H1 (cell line): ENCODE measurements at regions not wholly inside any gene's neighbourhood (a gene's known extent, or its start where the extent isn't known, plus 50 kb on each side); places are given as distances from the start of the nearest gene placed in this dataset.

Experiments used
- CTCF ChIA-PET: fragments of 300-600 bp; sonication (Branson Sonifier 250); formaldehyde crosslinking; loops from one replicate; lab custom pipeline; 2021; ENCODE audit not compliant: partially characterized antibody; lab: Charles Lee
- POLR2A ChIA-PET: fragments of 300-600 bp; sonication (Branson Sonifier 250); formaldehyde crosslinking; loops from one replicate; lab custom pipeline; 2021; ENCODE audit warnings: inconsistent platforms; ENCODE audit not compliant: partially characterized antibody; lab: Charles Lee
- DNase-seq, 2 experiments: peaks; one replicate each; pipeline versions ENCODE4 v3.0.0 to v3.0.0-alpha.2; 2010 to 2022; ENCODE audit warnings: low spot score in 2 of 2, low read depth in 1 of 2, mixed read lengths in 1 of 2
- FAIRE-seq: peaks from 2 replicates; lab custom pipeline; 2011; peaks lifted over from hg19 to GRCh38; lab: Jason Lieb, UNC
- H2AFZ ChIP-seq: 2 replicates; pipeline ENCODE4 v1.8.1; 2012; ENCODE audit warnings: low read length, inconsistent platforms
- H2AK5ac ChIP-seq: 2 replicates; pipeline ENCODE4 v1.6.1; 2013; ENCODE audit warnings: low read depth, low read length
- H2BK120ac ChIP-seq: replicated peaks from 2 replicates; pipeline ENCODE3; 2013; ENCODE audit warnings: low read depth, low read length, inconsistent platforms
- H2BK12ac ChIP-seq: 2 replicates; pipeline ENCODE4 v1.6.1; 2013; ENCODE audit warnings: low read depth, low read length
- H2BK15ac ChIP-seq: 2 replicates; pipeline ENCODE4 v1.6.1; 2013; ENCODE audit warnings: low read length
- H2BK20ac ChIP-seq: 2 replicates; pipeline ENCODE4 v1.6.1; 2013; ENCODE audit warnings: low read length
- H2BK5ac ChIP-seq: 2 replicates; pipeline ENCODE4 v1.6.1; 2013; ENCODE audit warnings: low read depth, low read length
- H3K14ac ChIP-seq: 2 replicates; pipeline ENCODE4 v1.6.1; 2013; ENCODE audit warnings: inconsistent platforms; ENCODE audit not compliant: insufficient read length
- H3K18ac ChIP-seq: 2 replicates; pipeline ENCODE4 v1.6.1; 2013; ENCODE audit warnings: low read length; ENCODE audit errors: extremely low read depth
- H3K23ac ChIP-seq: 2 replicates; pipeline ENCODE4 v1.6.1; 2013; ENCODE audit warnings: inconsistent platforms; ENCODE audit not compliant: insufficient read length
- H3K23me2 ChIP-seq: 2 replicates; pipeline ENCODE4 v1.6.1; 2013; ENCODE audit warnings: low read depth, low read length
- H3K27ac ChIP-seq: 2 replicates; pipeline ENCODE4 v1.6.1; 2011; ENCODE audit warnings: low read depth, low read length, inconsistent platforms
- H3K27me3 ChIP-seq, 4 experiments: replicated peaks in 1 of 4; 1 replicate in 1 of 4; 2 replicates in 3 of 4; pipeline versions ENCODE4 v1.6.1 to v1.8.1; 2011 to 2013; ENCODE audit warnings: low read length in 3 of 4, mild to moderate bottlenecking in 3 of 4, inconsistent platforms in 2 of 4, mixed read lengths in 2 of 4, moderate library complexity in 1 of 4; ENCODE audit not compliant: control insufficient read depth in 3 of 4, insufficient read depth in 3 of 4; ENCODE audit errors: extremely low read depth in 1 of 4
- H3K36me3 ChIP-seq, 4 experiments: 2 replicates each; pipeline versions ENCODE4 v1.6.1 to v1.8.1; 2011 to 2013; ENCODE audit warnings: mild to moderate bottlenecking in 4 of 4, low read length in 3 of 4, moderate library complexity in 2 of 4, control low read depth in 1 of 4, inconsistent platforms in 1 of 4; ENCODE audit not compliant: insufficient read depth in 4 of 4, control insufficient read depth in 2 of 4
- H3K4ac ChIP-seq: replicated peaks from 2 replicates; pipeline ENCODE3; 2013; ENCODE audit warnings: low read length, low read depth, mixed read lengths, inconsistent platforms; ENCODE audit not compliant: insufficient read length
- H3K4me1 ChIP-seq, 4 experiments: replicated peaks in 1 of 4; 1 replicate in 1 of 4; 2 replicates in 3 of 4; pipeline versions ENCODE4 v1.6.1 to v1.8.1; 2011 to 2013; ENCODE audit warnings: low read length in 3 of 4, inconsistent platforms in 2 of 4, mixed read lengths in 1 of 4; ENCODE audit not compliant: insufficient read depth in 4 of 4, control insufficient read depth in 3 of 4
- H3K4me2 ChIP-seq, 2 experiments: 2 replicates each; pipeline versions ENCODE4 v1.6.1 to v1.8.1; 2011 to 2013; ENCODE audit warnings: low read depth in 2 of 2, low read length in 2 of 2, control low read depth in 1 of 2, inconsistent platforms in 1 of 2, mild to moderate bottlenecking in 1 of 2; ENCODE audit not compliant: insufficient read depth in 1 of 2
- H3K4me3 ChIP-seq, 4 experiments: fragments of 200-600, 300-600 bp in 1 of 4; sonication (generic), shearing (Covaris generic), sonication (Bioruptor Twin) in 1 of 4; 2 replicates each; pipeline versions ENCODE4 v1.5.1 to v1.8.1; 2011 to 2016; ENCODE audit warnings: low read length in 4 of 4, low read depth in 3 of 4, control low read depth in 2 of 4, inconsistent platforms in 2 of 4, mild to moderate bottlenecking in 2 of 4, mixed read lengths in 1 of 4, moderate library complexity in 1 of 4; ENCODE audit not compliant: insufficient read depth in 2 of 4; ENCODE audit errors: extremely low read depth in 1 of 4
- H3K56ac ChIP-seq: replicated peaks from 2 replicates; pipeline ENCODE3; 2013; ENCODE audit warnings: low read depth, mild to moderate bottlenecking, mixed read lengths, low read length, inconsistent platforms; ENCODE audit not compliant: insufficient read length
- H3K79me1 ChIP-seq: 2 replicates; pipeline ENCODE4 v1.6.1; 2013; ENCODE audit warnings: low read depth, low read length, control low read depth
- H3K79me2 ChIP-seq, 2 experiments: 2 replicates each; pipeline versions ENCODE4 v1.6.1 to v1.8.1; 2012 to 2013; ENCODE audit warnings: low read length in 2 of 2, mild to moderate bottlenecking in 2 of 2, inconsistent platforms in 1 of 2; ENCODE audit not compliant: insufficient read depth in 2 of 2, control insufficient read depth in 1 of 2
- H3K9ac ChIP-seq, 4 experiments: replicated peaks in 1 of 4; 1 replicate in 1 of 4; 2 replicates in 3 of 4; pipeline versions ENCODE4 v1.6.1 to v1.8.1; 2011 to 2013; ENCODE audit warnings: low read depth in 3 of 4, low read length in 3 of 4, control low read depth in 2 of 4, mild to moderate bottlenecking in 2 of 4, moderate library complexity in 2 of 4, inconsistent platforms in 1 of 4; ENCODE audit errors: extremely low read depth in 1 of 4
- H3K9me3 ChIP-seq, 2 experiments: 2 replicates each; pipeline versions ENCODE4 v1.6.1 to v1.8.1; 2012 to 2013; ENCODE audit warnings: mild to moderate bottlenecking in 2 of 2, moderate library complexity in 2 of 2, control low read depth in 1 of 2, inconsistent platforms in 1 of 2, low read depth in 1 of 2, low read length in 1 of 2, mixed read lengths in 1 of 2; ENCODE audit not compliant: insufficient read depth in 2 of 2
- H4K20me1 ChIP-seq, 2 experiments: replicated peaks in 1 of 2; 2 replicates each; pipeline versions ENCODE3 to v1.8.1; 2011 to 2013; ENCODE audit warnings: inconsistent platforms in 2 of 2, low read length in 2 of 2, mild to moderate bottlenecking in 1 of 2; ENCODE audit not compliant: insufficient read depth in 2 of 2, control insufficient read depth in 1 of 2
- H4K5ac ChIP-seq: 2 replicates; pipeline ENCODE4 v1.6.1; 2013; ENCODE audit warnings: low read length, low read depth, mixed read lengths, inconsistent platforms; ENCODE audit not compliant: insufficient read length
- H4K8ac ChIP-seq: 2 replicates; pipeline ENCODE4 v1.8.0; 2013; ENCODE audit warnings: mild to moderate bottlenecking, moderate library complexity, low read length, inconsistent platforms; ENCODE audit not compliant: insufficient read depth; ENCODE audit errors: extremely low read depth
- H4K91ac ChIP-seq: replicated peaks from 2 replicates; pipeline ENCODE3; 2013; ENCODE audit warnings: low read length, mixed read lengths, inconsistent platforms; ENCODE audit not compliant: insufficient read length
- JUND ChIP-seq: IDR thresholded peaks from 2 replicates; pipeline ENCODE4 v1.6.1; 2011; ENCODE audit warnings: mild to moderate bottlenecking, improper control_type of control experiment, low read length
- NANOG ChIP-seq: IDR thresholded peaks from 2 replicates; pipeline ENCODE4 v1.6.1; 2011; ENCODE audit warnings: low read length, low read depth, mild to moderate bottlenecking, inconsistent platforms; ENCODE audit not compliant: insufficient read depth, poor library complexity, severe bottlenecking
- NRF1 ChIP-seq: IDR thresholded peaks from 2 replicates; pipeline ENCODE4 v1.6.1; 2011; ENCODE audit warnings: mild to moderate bottlenecking, low read depth, low read length, improper control_type of control experiment
- RBBP5 ChIP-seq: IDR thresholded peaks from 2 replicates; pipeline ENCODE4 v1.7.1; 2012; ENCODE audit warnings: low read depth, mild to moderate bottlenecking, inconsistent platforms, low read length, moderate library complexity, borderline replicate concordance
- WGBS, 2 experiments: shearing (Covaris generic) in 1 of 2; methylation state at CpG; one replicate each; pipeline versions ENCODE4 v1.1.6 to v1.1.7; 2013 to 2015; ENCODE audit warnings: low lambda C conversion rate in 2 of 2, mixed read lengths in 2 of 2, inconsistent platforms in 1 of 2, low coverage in 1 of 2, missing lambda C conversion rate in 1 of 2; ENCODE audit not compliant: insufficient replicate concordance in 2 of 2, insufficient coverage in 1 of 2, insufficient read length in 1 of 2; ENCODE audit errors: extremely low coverage in 1 of 2, missing lambda C conversion rate in 1 of 2; 5-methylcytosine and 5-hydroxymethylcytosine counted together
- TF ChIP-seq, protein P1 (sequence below): IDR thresholded peaks from 2 replicates; pipeline ENCODE4 v1.6.1; 2012; ENCODE audit warnings: inconsistent platforms

DNA sequence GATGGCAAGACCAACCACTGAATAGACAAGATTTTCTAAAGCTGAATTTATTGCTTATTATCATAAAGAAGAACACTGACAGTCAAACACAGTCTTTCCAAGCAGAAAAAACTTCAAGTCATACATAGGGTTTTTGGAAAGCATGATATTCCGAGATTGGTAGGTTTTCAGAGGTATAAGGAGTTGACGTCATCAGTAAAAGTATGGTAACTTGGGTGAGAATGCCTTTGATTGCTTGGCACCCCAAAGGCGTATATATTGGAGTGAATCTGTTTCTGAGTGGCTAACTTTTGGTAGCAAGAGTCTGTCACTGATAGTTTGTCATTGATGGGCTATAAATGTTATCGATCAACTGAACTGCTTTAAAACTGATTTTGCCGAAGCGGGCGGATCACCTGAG lies 227.9 kb upstream of the CNTN4 start:
- H4K91ac ChIP-seq, result no peak overlapping the region
- H2BK20ac ChIP-seq, result no peak overlapping the region
- H3K23me2 ChIP-seq, result no peaks in the 10 kb centered on the region
- no peak overlapping the region for H3K9ac ChIP-seq
- no peak overlapping the region for H2BK15ac ChIP-seq
- FAIRE-seq, result no peak
- H3K4me2 ChIP-seq, result no peak overlapping the region
- no peak overlapping the region for H3K4me3 ChIP-seq
- no peak overlapping the region for H3K27ac ChIP-seq
- no peaks in the 10 kb centered on the region for H3K36me3 ChIP-seq
- no peak overlapping the region for H3K14ac ChIP-seq
- H2BK5ac ChIP-seq, result no peak overlapping the region
- CTCF ChIA-PET, result no interaction called here
- no peak for TF ChIP-seq NANOG
- no peak for TF ChIP-seq RBBP5
- no peak for TF ChIP-seq JUND
- TF ChIP-seq NRF1, result no peak
- TF ChIP-seq, protein P1, sequence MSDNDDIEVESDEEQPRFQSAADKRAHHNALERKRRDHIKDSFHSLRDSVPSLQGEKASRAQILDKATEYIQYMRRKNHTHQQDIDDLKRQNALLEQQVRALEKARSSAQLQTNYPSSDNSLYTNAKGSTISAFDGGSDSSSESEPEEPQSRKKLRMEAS, result no peak
- no peak overlapping the region for H4K5ac ChIP-seq
- no peak overlapping the region for H4K8ac ChIP-seq
- H3K27me3 ChIP-seq, result no peaks in the 10 kb centered on the region
- no peak overlapping the region for H2BK12ac ChIP-seq
- H3K79me1 ChIP-seq, result no peaks in the 10 kb centered on the region
- H3K4ac ChIP-seq, result no peak overlapping the region
- no peak overlapping the region for H3K18ac ChIP-seq
- no peaks in the 10 kb centered on the region for H3K9me3 ChIP-seq
- H2AFZ ChIP-seq, result no peak overlapping the region
- POLR2A ChIA-PET, result no interaction called here
- no peaks in the 10 kb centered on the region for H3K79me2 ChIP-seq
- H2BK120ac ChIP-seq, result no peak overlapping the region
- DNase-seq, result no peak
- H2AK5ac ChIP-seq, result no peak overlapping the region
- 95% methylated on average over 7 of the region's 7 CpGs; no CpG with 5 or more reads in 1 of the 2 experiments for WGBS, 2 experiments
- no peaks in the 10 kb centered on the region for H4K20me1 ChIP-seq
- no peak overlapping the region for H3K56ac ChIP-seq
- H3K4me1 ChIP-seq, result no peaks in the 10 kb centered on the region
- H3K23ac ChIP-seq, result no peak overlapping the region
